ENCODE measurements at regions not wholly inside any gene's neighbourhood (a gene's known extent, or its start where the extent isn't known, plus 50 kb on each side); places are given as distances from the start of the nearest gene placed in this dataset.

DNA sequence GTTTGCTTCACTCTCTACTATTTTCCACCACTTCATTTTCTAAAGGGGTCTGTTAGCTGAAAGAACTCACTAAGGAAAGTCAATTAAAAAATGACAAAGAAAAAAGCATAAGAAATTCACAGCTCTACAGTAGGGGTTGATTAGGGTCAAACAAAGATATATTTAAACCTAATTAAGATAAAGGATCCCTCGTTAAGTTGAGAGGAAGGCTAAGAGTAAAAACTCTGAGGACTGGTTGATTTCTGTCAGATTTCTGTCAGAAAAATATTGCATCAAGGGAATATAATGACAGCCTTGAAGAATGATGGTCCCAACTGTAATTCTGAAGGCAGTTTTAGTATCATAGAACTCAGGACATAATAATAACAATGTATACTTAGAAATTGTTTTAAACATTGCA is 218.0 kb downstream of the QDPR start:
- no peak for DNase-seq (ENCODE audit: low read depth)

- no peak for DNase-seq (ENCODE audit: low read depth)
Observed at GRCh38 chr4:17288151-17288550, 223.7 kb downstream of the QDPR start.

DNA sequence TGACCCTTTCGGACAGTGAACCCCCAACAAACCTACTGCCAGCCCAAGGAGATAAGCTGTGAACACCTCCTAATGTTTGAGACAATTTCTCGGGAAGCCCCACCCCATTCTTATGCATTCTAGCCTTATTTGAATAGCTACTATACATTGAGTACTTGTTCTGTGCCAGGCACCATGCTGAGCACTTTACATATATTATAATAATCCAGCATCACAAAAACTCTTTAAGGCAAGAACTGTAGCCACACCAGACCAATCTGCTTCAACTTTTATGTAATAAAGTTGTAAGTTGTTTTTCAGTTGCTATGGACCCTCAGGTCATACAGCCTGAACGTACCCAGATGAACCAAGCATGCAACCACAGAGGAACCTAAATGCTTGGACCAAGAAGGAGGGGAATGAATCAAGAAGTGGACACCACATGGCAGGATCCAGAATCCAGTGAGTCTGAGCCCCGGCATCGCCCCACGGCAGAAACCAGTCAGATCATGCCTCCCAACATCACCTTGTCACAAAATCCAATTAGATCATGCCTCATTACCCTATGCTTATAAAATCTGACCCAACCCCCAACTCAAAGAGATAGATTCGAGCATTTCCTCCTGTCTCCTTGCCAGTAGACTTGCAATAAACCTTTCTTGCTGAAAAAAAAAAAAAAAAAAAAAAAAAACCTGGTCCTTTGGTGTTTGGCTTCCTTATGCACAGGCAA is 225.0 kb downstream of the QDPR start:
- no peak for DNase-seq (ENCODE audit: low read depth)

DNA sequence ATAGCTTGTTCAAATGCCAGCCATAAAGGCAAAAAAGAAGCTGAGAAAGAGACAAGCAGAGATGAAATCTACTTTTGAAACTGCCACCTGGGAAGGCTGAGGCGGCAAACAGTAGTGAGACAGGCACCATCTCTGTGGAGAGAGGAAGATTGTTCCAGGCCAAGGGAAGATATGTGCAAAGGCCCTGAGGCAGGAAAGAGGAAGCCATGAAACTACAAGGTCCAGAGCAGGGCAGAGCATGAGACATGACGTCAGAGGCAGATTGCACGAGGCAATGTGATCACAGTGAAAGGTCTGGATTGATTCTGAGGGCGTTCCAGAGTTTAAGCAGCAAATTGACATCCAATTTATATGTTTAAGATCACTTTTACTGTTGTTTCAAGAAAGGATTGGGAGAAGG is 226.1 kb downstream of the QDPR start:
- DNase-seq (ENCODE audit: low read depth) = no peak

GRCh38 chr4:17284323-17285175 is 227.3 kb downstream of the QDPR start:
- DNase-seq (ENCODE audit: low read depth) = no peak

DNA sequence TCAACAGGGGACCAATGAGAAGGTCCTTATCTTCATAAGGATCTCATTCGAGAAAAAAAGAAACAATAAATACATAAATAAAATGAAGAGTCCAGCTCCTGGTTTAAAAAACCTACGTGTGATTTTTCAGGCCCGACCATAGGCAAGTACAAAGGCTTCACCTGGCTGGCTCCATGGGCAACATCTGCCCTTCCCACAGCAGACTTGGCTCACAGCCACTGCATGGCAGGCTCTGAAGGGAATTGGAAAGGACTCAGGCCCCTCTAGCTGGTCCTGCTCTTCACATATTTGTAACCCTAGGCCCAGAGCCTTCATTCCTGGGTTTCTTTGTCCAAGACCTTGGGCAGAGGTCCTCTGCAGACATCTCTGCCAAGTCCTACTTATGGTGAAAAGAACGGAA is 228.1 kb downstream of the QDPR start:
- DNase-seq (ENCODE audit: low read depth) = no peak

- DNase-seq (ENCODE audit: low read depth) = no peak
Observed at GRCh38 chr4:17283251-17283650, 228.6 kb downstream of the QDPR start.

GRCh38 chr4:17280261-17281018 is 231.4 kb downstream of the QDPR start:
- DNase-seq (ENCODE audit: low read depth) = no peak

GRCh38 chr4:17276776-17277175 is 235.1 kb downstream of the QDPR start:
- DNase-seq (ENCODE audit: low read depth) = no peak

GRCh38 chr4:17275836-17276235 is 236.1 kb downstream of the QDPR start:
- no peak for DNase-seq (ENCODE audit: low read depth)

DNA sequence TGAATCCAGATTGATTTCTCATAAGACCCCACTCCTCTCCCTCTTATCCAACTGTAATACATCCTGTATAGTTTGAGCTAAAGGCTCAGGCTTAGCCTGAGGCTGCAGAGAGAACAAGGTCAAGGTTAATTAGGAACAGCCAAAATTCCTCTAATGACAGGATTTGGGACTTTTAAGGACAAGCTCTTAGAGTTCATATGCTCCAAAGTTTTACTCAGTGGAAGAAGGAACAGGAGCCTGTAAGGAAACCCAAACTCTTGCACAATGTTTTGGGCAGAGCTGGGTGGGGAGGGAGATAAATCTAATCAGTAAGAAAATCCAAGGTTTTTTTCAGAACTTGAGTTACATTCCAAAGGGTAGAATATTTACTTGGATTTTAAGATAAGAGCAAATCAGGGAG is 238.8 kb downstream of the QDPR start:
- DNase-seq (ENCODE audit: low read depth) = no peak

GRCh38 chr4:17272154-17272553 is 239.7 kb downstream of the QDPR start:
- DNase-seq (ENCODE audit: low read depth) = no peak

GRCh38 chr4:17265653-17266052 is 246.2 kb downstream of the QDPR start:
- no peak for DNase-seq (ENCODE audit: low read depth)

- DNase-seq (ENCODE audit: low read depth) = no peak
Observed at GRCh38 chr4:17265139-17265538, 246.8 kb downstream of the QDPR start.

DNA sequence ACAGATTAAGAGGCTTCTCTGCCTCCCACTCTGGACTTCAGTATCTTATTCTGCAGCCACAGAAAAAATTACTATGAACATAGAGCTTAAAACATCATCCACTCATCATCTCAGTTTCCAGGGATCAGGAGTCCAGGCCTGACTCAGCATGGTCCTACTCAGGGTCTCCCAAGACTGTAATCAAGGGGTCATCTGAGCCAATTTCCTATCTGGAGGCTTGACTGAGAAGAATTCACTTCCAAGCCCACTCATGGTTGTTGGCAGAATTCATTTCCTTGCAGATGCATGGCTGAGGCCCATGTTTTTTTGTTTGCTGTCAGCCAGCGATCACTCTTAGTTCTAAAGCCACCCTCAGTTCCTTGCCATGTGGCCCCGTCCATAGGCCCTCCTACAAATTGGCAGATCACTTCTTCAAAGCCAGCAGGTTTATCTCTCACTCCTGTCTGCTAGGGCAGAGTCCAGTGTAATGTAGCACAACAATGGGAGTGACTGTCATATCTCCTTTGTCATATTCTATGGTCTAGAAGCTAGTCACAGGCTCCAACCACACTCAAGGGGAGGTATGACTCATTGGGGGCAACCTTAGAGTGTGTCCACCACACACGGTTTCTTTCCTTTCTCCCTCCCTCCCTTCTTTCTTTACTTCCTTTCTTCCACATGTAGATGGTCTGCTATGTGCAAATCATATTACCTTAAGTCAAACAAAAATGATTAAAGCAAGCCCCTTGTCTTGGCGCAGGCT is 251.6 kb downstream of the QDPR start:
- DNase-seq (ENCODE audit: low read depth) = no peak

- DNase-seq (ENCODE audit: low read depth) = no peak
Observed at GRCh38 chr4:17258106-17258505, 253.8 kb downstream of the QDPR start.

DNA sequence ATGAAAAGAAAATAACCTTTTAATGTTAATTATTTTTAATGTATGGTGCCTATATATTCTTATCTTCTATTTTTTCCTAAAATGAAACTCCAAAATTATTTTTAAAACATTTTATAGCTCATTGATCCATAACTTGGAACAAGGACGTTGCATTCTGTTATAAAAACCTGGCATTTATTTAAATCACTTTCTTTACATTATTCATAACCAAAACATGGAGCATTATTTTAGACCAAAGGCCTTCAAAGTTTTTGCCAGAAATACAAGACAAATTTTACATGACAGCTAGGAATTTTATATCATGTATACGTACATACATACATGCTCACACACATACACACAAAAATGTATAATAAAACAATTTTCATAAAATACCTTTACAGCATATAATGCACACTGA is 259.8 kb downstream of the QDPR start:
- no peak for DNase-seq (ENCODE audit: low read depth)

DNA sequence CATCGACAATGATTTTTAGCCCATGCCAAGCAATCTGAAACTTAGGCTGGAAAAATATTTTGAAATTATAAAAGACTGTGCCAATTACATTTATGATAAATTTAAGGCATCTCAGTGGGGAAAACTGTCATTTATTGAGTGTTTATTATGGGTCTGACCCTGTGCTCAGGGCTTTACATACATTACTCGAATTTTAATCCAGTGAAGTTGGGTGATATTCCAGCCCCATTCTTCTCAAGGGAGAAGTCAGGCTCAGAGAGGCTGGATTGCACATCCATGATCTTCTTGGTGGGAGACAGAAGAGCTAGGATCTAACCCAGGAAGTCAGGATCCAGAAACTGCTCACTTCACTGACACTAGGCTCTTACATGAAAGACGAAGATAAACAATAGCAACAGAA is 260.8 kb downstream of the QDPR start:
- DNase-seq (ENCODE audit: low read depth) = no peak

- DNase-seq (ENCODE audit: low read depth) = no peak
Observed at GRCh38 chr4:17250591-17250990, 261.3 kb downstream of the QDPR start.

- DNase-seq (ENCODE audit: low read depth) = no peak
Observed at GRCh38 chr4:17246656-17247055, 265.2 kb downstream of the QDPR start.

GRCh38 chr4:17241835-17242234 is 270.1 kb downstream of the QDPR start:
- no peak for DNase-seq (ENCODE audit: low read depth)

- no peak for DNase-seq (ENCODE audit: low read depth)
Observed at GRCh38 chr4:17238633-17239032, 273.3 kb downstream of the QDPR start.
